Mesenchymal stem cell (in vitro differentiated cells and primary cell): ENCODE measurements at regions not wholly inside any gene's neighbourhood (a gene's known extent, or its start where the extent isn't known, plus 50 kb on each side); places are given as distances from the start of the nearest gene placed in this dataset.

Source experiments
- DNase-seq: peaks from one replicate; pipeline ENCODE4 v3.0.0-alpha.2; 2013
- H2AFZ ChIP-seq: one replicate; pipeline ENCODE4 v1.6.1; 2013; ENCODE audit warnings: low read depth, mild to moderate bottlenecking, control low read depth, inconsistent platforms, low read length, moderate library complexity
- H2AK5ac ChIP-seq: 2 replicates; pipeline ENCODE4 v1.6.1; 2013; ENCODE audit warnings: low read length, moderate library complexity, mild to moderate bottlenecking, inconsistent platforms; ENCODE audit not compliant: severe bottlenecking
- H2BK120ac ChIP-seq: one replicate; pipeline ENCODE4 v1.6.1; 2013; ENCODE audit warnings: low read depth, mild to moderate bottlenecking, inconsistent platforms, low read length, moderate library complexity
- H2BK12ac ChIP-seq, 2 experiments: one replicate each; pipeline ENCODE4 v1.6.1; 2013; ENCODE audit warnings: inconsistent platforms in 2 of 2, low read length in 2 of 2, mild to moderate bottlenecking in 2 of 2, moderate library complexity in 2 of 2, control low read depth in 1 of 2
- H2BK15ac ChIP-seq: one replicate; pipeline ENCODE4 v1.6.1; 2013; ENCODE audit warnings: mild to moderate bottlenecking, low read depth, inconsistent platforms; ENCODE audit not compliant: poor library complexity, severe bottlenecking
- H2BK5ac ChIP-seq: 2 replicates; pipeline ENCODE4 v1.6.1; 2013; ENCODE audit warnings: low read depth, mild to moderate bottlenecking, low read length, control low read depth, inconsistent platforms; ENCODE audit not compliant: poor library complexity, severe bottlenecking
- H3K14ac ChIP-seq, 2 experiments: one replicate each; pipeline ENCODE4 v1.6.1; 2013; ENCODE audit warnings: inconsistent platforms in 2 of 2, low read length in 2 of 2, control low read depth in 1 of 2, mild to moderate bottlenecking in 1 of 2, moderate library complexity in 1 of 2
- H3K18ac ChIP-seq, 2 experiments: one replicate each; pipeline ENCODE4 v1.6.1; 2013; ENCODE audit warnings: inconsistent platforms in 2 of 2, low read length in 2 of 2, control low read depth in 1 of 2, low read depth in 1 of 2, mild to moderate bottlenecking in 1 of 2
- H3K23ac ChIP-seq, 2 experiments: one replicate each; pipeline ENCODE4 v1.6.1; 2013; ENCODE audit warnings: inconsistent platforms in 2 of 2, low read length in 2 of 2, mild to moderate bottlenecking in 2 of 2, moderate library complexity in 2 of 2, control low read depth in 1 of 2
- H3K27ac ChIP-seq: 2 replicates; pipeline ENCODE4 v1.5.1; 2013; ENCODE audit warnings: mild to moderate bottlenecking, moderate library complexity, low read length, control low read depth, inconsistent platforms; ENCODE audit not compliant: poor library complexity, severe bottlenecking
- H3K27me3 ChIP-seq, 2 experiments: 2 replicates each; pipeline versions ENCODE4 v1.6.1 to v1.7.0; 2013; ENCODE audit warnings: low read length in 2 of 2, mild to moderate bottlenecking in 2 of 2, moderate library complexity in 2 of 2, control low read depth in 1 of 2, inconsistent platforms in 1 of 2; ENCODE audit not compliant: control insufficient read depth in 1 of 2, insufficient read depth in 1 of 2
- H3K36me3 ChIP-seq, 2 experiments: 2 replicates each; pipeline versions ENCODE4 v1.6.1 to v1.7.0; 2013; ENCODE audit warnings: low read length in 2 of 2, control low read depth in 1 of 2, inconsistent platforms in 1 of 2, low read depth in 1 of 2, mild to moderate bottlenecking in 1 of 2; ENCODE audit not compliant: insufficient read depth in 2 of 2, control insufficient read depth in 1 of 2
- H3K4ac ChIP-seq, 2 experiments: one replicate each; pipeline ENCODE4 v1.6.1; 2013; ENCODE audit warnings: inconsistent platforms in 2 of 2, low read length in 2 of 2, mild to moderate bottlenecking in 2 of 2, moderate library complexity in 2 of 2, control low read depth in 1 of 2, low read depth in 1 of 2
- H3K4me1 ChIP-seq: 2 replicates; pipeline ENCODE4 v1.6.1; 2013; ENCODE audit warnings: low read depth, low read length, control low read depth; ENCODE audit not compliant: control insufficient read depth, insufficient read depth
- H3K4me2 ChIP-seq: 2 replicates; pipeline ENCODE4 v1.6.1; 2013; ENCODE audit warnings: low read length, mild to moderate bottlenecking, inconsistent platforms; ENCODE audit not compliant: poor library complexity, severe bottlenecking
- H3K4me3 ChIP-seq, 2 experiments: 2 replicates each; pipeline versions ENCODE4 v1.5.1 to v1.7.0; 2013; ENCODE audit warnings: low read length in 2 of 2, mild to moderate bottlenecking in 2 of 2, control low read depth in 1 of 2, low read depth in 1 of 2; ENCODE audit not compliant: insufficient read depth in 1 of 2
- H3K79me1 ChIP-seq: replicated peaks from 2 replicates; pipeline ENCODE4 v1.6.1; 2013; ENCODE audit warnings: mild to moderate bottlenecking, control low read depth, low read length, inconsistent platforms; ENCODE audit not compliant: poor library complexity, severe bottlenecking
- H3K9ac ChIP-seq: 2 replicates; pipeline ENCODE4 v1.7.0; 2013; ENCODE audit warnings: mild to moderate bottlenecking, low read length, moderate library complexity
- H3K9me3 ChIP-seq: 2 replicates; pipeline ENCODE4 v1.7.0; 2013; ENCODE audit warnings: mild to moderate bottlenecking, low read length; ENCODE audit not compliant: control insufficient read depth
- H4K8ac ChIP-seq: one replicate; pipeline ENCODE4 v1.6.1; 2013; ENCODE audit warnings: inconsistent platforms, mild to moderate bottlenecking, low read length, moderate library complexity
- H4K91ac ChIP-seq: one replicate; pipeline ENCODE4 v1.6.1; 2013; ENCODE audit warnings: mild to moderate bottlenecking, low read length, inconsistent platforms
- WGBS: methylation state at CpG from one replicate; pipeline ENCODE4 v1.1.7; 2013; ENCODE audit warnings: mixed read lengths; 5-methylcytosine and 5-hydroxymethylcytosine counted together

GRCh38 chr15:26352406-26352805 is 420.5 kb downstream of the GABRB3 start:
- WGBS, result 100% methylated on average over 2 of the region's 4 CpGs

GRCh38 chr15:26325495-26325894 is 447.4 kb downstream of the GABRB3 start:
- no peak overlapping the region for H2BK12ac ChIP-seq
- H3K4me3 ChIP-seq, result no peak overlapping the region
- no peak overlapping the region for H2AFZ ChIP-seq
- no peak overlapping the region for H2AK5ac ChIP-seq
- no peak overlapping the region for H3K4ac ChIP-seq
- H2BK120ac ChIP-seq, result no peak overlapping the region
- no peak overlapping the region for H2BK15ac ChIP-seq
- no peaks in the 10 kb centered on the region for H3K36me3 ChIP-seq
- H3K79me1 ChIP-seq, result no peaks in the 10 kb centered on the region
- no peaks in the 10 kb centered on the region for H3K4me1 ChIP-seq
- no peak overlapping the region for H2BK5ac ChIP-seq
- no peak overlapping the region for H3K27ac ChIP-seq
- no peaks in the 10 kb centered on the region for H3K9me3 ChIP-seq
- H3K18ac ChIP-seq, result no peak overlapping the region
- no peak overlapping the region for H4K8ac ChIP-seq
- no peak overlapping the region for H3K4me2 ChIP-seq
- no peak overlapping the region for H3K23ac ChIP-seq
- no peaks in the 10 kb centered on the region for H3K27me3 ChIP-seq
- no peak for DNase-seq
- no peak overlapping the region for H3K9ac ChIP-seq
- no peak overlapping the region for H4K91ac ChIP-seq
- no peak overlapping the region for H3K14ac ChIP-seq

More at GRCh38 chr15:26352406-26352805, 420.5 kb downstream of the GABRB3 start:
- Histone ChIP-seq H3K4me2 (no peak overlapping the region), H3K27me3 (no peaks in the 10 kb centered on the region), H3K4me1 (no peaks in the 10 kb centered on the region), H2BK5ac (no peak overlapping the region), H3K36me3 (no peaks in the 10 kb centered on the region), H3K9ac (no peak overlapping the region), H3K18ac (no peak overlapping the region), H2BK12ac (no peak overlapping the region), H2BK15ac (no peak overlapping the region), H2BK120ac (no peak overlapping the region), H3K27ac (no peak overlapping the region), H3K23ac (no peak overlapping the region), H3K14ac (no peak overlapping the region), H2AK5ac (no peak overlapping the region), H3K4me3 (no peak overlapping the region), H2AFZ (no peak overlapping the region), H4K8ac (no peak overlapping the region), H3K4ac (no peak overlapping the region), H3K9me3 (no peaks in the 10 kb centered on the region), H4K91ac (no peak overlapping the region), H3K79me1 (no peaks in the 10 kb centered on the region)
- no peak for DNase-seq

- Histone ChIP-seq H2BK15ac (no peak overlapping the region), H3K9me3 (no peaks in the 10 kb centered on the region), H2AFZ (no peak overlapping the region), H3K4me3 (no peak overlapping the region), H3K27ac (no peak overlapping the region), H2BK120ac (no peak overlapping the region), H3K9ac (no peak overlapping the region), H3K27me3 (no peaks in the 10 kb centered on the region), H3K4me1 (no peaks in the 10 kb centered on the region), H3K23ac (no peak overlapping the region), H3K79me1 (no peaks in the 10 kb centered on the region), H3K14ac (no peak overlapping the region), H3K4ac (no peak overlapping the region), H2BK12ac (no peak overlapping the region), H4K8ac (no peak overlapping the region), H2AK5ac (no peak overlapping the region), H3K4me2 (no peak overlapping the region), H3K18ac (no peak overlapping the region), H4K91ac (no peak overlapping the region), H3K36me3 (no peaks in the 10 kb centered on the region), H2BK5ac (no peak overlapping the region)
- 81% methylated on average over 3 of the region's 4 CpGs for WGBS
- no peak for DNase-seq
Observed at GRCh38 chr15:26323566-26323965, 449.3 kb downstream of the GABRB3 start.

GRCh38 chr15:26318689-26319088 is 454.2 kb downstream of the GABRB3 start:
- H3K18ac ChIP-seq, result no peak overlapping the region
- 56% methylated on average over 1 of the region's 1 CpG for WGBS

More at GRCh38 chr15:26318689-26319088, 454.2 kb downstream of the GABRB3 start:
- no peak for DNase-seq
- H3K4ac ChIP-seq, result no peak overlapping the region
- H2BK12ac ChIP-seq, result no peak overlapping the region
- peaks cover 1% of the 10 kb centered on the region for H3K9me3 ChIP-seq
- H2BK120ac ChIP-seq, result no peak overlapping the region
- no peaks in the 10 kb centered on the region for H3K36me3 ChIP-seq
- H3K4me2 ChIP-seq, result no peak overlapping the region
- H4K91ac ChIP-seq, result no peak overlapping the region
- no peak overlapping the region for H2BK5ac ChIP-seq
- no peak overlapping the region for H3K14ac ChIP-seq
- no peaks in the 10 kb centered on the region for H3K27me3 ChIP-seq
- no peak overlapping the region for H3K4me3 ChIP-seq
- no peak overlapping the region for H4K8ac ChIP-seq
- no peak overlapping the region for H3K9ac ChIP-seq
- no peak overlapping the region for H3K23ac ChIP-seq
- H2AK5ac ChIP-seq, result no peak overlapping the region
- H3K4me1 ChIP-seq, result no peaks in the 10 kb centered on the region
- H3K27ac ChIP-seq, result no peak overlapping the region
- H3K79me1 ChIP-seq, result no peaks in the 10 kb centered on the region
- H2AFZ ChIP-seq, result no peak overlapping the region
- no peak overlapping the region for H2BK15ac ChIP-seq
